Endothelial cell of umbilical vein (primary cell): ENCODE measurements at regions not wholly inside any gene's neighbourhood (a gene's known extent, or its start where the extent isn't known, plus 50 kb on each side); places are given as distances from the start of the nearest gene placed in this dataset.

ENCODE experiments used
- CTCF ChIP-seq, 2 donors: IDR thresholded peaks; 1 replicate in 1 of 2; 2 replicates in 1 of 2; pipeline ENCODE4 v1.5.1; 2011; ENCODE audit warnings: low read length in 2 of 2, mild to moderate bottlenecking in 2 of 2, moderate library complexity in 2 of 2, control low read depth in 1 of 2, inconsistent platforms in 1 of 2, low read depth in 1 of 2; ENCODE audit not compliant: insufficient read depth in 1 of 2; ENCODE audit errors: extremely low read depth in 1 of 2
- EZH2 ChIP-seq: IDR thresholded peaks from 2 replicates; pipeline ENCODE4 v1.6.1; 2012; ENCODE audit warnings: borderline replicate concordance, low read depth, mild to moderate bottlenecking, moderate library complexity, low read length, inconsistent platforms; ENCODE audit not compliant: severe bottlenecking
- FOS ChIP-seq: IDR thresholded peaks from 2 replicates; pipeline ENCODE4 v1.6.1; 2011; ENCODE audit warnings: mild to moderate bottlenecking, low read length, moderate library complexity, borderline replicate concordance; ENCODE audit not compliant: insufficient read depth
- JUN ChIP-seq: IDR thresholded peaks from 2 replicates; pipeline ENCODE4 v1.6.1; 2011; ENCODE audit warnings: borderline replicate concordance, low read depth; ENCODE audit not compliant: insufficient read length, insufficient read depth
- POLR2A ChIP-seq: IDR thresholded peaks from 2 replicates; pipeline ENCODE4 v1.6.1; 2012; ENCODE audit warnings: low read depth, mild to moderate bottlenecking, control low read depth, low read length
- POLR2AphosphoS5 ChIP-seq: IDR thresholded peaks from 2 replicates; pipeline ENCODE4 v1.6.1; 2012; ENCODE audit warnings: low read depth, mild to moderate bottlenecking, control low read depth, low read length, moderate library complexity; ENCODE audit not compliant: insufficient read depth

- TF ChIP-seq CTCF (IDR thresholded peaks at IDR 0.05; ENCODE audit: extremely low read depth in 1 of 2, insufficient read depth in 1 of 2, low read depth in 1 of 2, low read length in 2 of 2) (no peak), JUN (no peak), FOS (no peak), POLR2A (no peak), EZH2 (no peak), POLR2AphosphoS5 (no peak)
These were observed 472.2 kb upstream of the ZMIZ1 start for GRCh38 chr10:78596556-78596955.
